Neural cell (in vitro differentiated cells): ENCODE measurements at regions not wholly inside any gene's neighbourhood (a gene's known extent, or its start where the extent isn't known, plus 50 kb on each side); places are given as distances from the start of the nearest gene placed in this dataset.

Experiments used
- H2AFZ ChIP-seq: fragments of 200-600, 300-800 bp; sonication (generic), shearing (Covaris generic); 2 replicates; pipeline ENCODE4 v1.6.0; 2014; ENCODE audit warnings: low read depth, mild to moderate bottlenecking, antibody characterized with exemption, low read length, moderate library complexity
- H3F3A ChIP-seq: fragments of 200-600 bp; shearing (Covaris generic); 2 replicates; pipeline ENCODE4 v1.6.1; 2016; ENCODE audit warnings: mild to moderate bottlenecking, moderate library complexity, mixed read lengths, antibody characterized with exemption, low read length; ENCODE audit not compliant: insufficient read depth, poor library complexity, severe bottlenecking
- H3K27ac ChIP-seq: fragments of 200-600, 300-800 bp; sonication (generic), shearing (Covaris generic); 2 replicates; pipeline ENCODE4 v1.5.1; 2014; ENCODE audit warnings: mild to moderate bottlenecking, low read length, moderate library complexity
- H3K27me3 ChIP-seq: fragments of 300-800, 200-600 bp; sonication (generic), shearing (Covaris generic); 2 replicates; pipeline ENCODE4 v1.6.0; 2014; ENCODE audit warnings: mild to moderate bottlenecking, low read depth, low read length, moderate library complexity; ENCODE audit not compliant: insufficient read depth
- H3K36me3 ChIP-seq: fragments of 300-800, 200-600 bp; sonication (generic), shearing (Covaris generic); 2 replicates; pipeline ENCODE4 v1.5.1; 2014; ENCODE audit warnings: mild to moderate bottlenecking, antibody characterized with exemption, low read length, moderate library complexity; ENCODE audit not compliant: insufficient read depth
- H3K4me2 ChIP-seq: fragments of 300-800, 200-600 bp; sonication (generic), shearing (Covaris generic); 2 replicates; pipeline ENCODE4 v1.6.0; 2014; ENCODE audit warnings: mild to moderate bottlenecking, low read length
- H3K4me3 ChIP-seq: fragments of 300-800, 200-600 bp; sonication (generic), shearing (Covaris generic); 2 replicates; pipeline ENCODE4 v1.5.1; 2014; ENCODE audit warnings: mild to moderate bottlenecking, low read length, moderate library complexity
- H3K79me2 ChIP-seq: fragments of 200-600 bp; shearing (Covaris generic); replicated peaks from 2 replicates; pipeline ENCODE4 v1.6.0; 2014; ENCODE audit warnings: mild to moderate bottlenecking, low read length, moderate library complexity; ENCODE audit not compliant: insufficient read depth
- H3K9ac ChIP-seq: fragments of 300-800, 200-600 bp; sonication (generic), shearing (Covaris generic); 2 replicates; pipeline ENCODE4 v1.6.1; 2016; ENCODE audit warnings: mild to moderate bottlenecking, low read length, mixed read lengths
- H3K9me2 ChIP-seq: fragments of 200-600 bp; shearing (Covaris generic); 2 replicates; pipeline ENCODE4 v1.6.1; 2016; ENCODE audit warnings: mild to moderate bottlenecking, low read length, mixed read lengths; ENCODE audit not compliant: insufficient read depth
- H3K9me3 ChIP-seq: fragments of 200-600, 300-800 bp; sonication (generic), shearing (Covaris generic); 2 replicates; pipeline ENCODE4 v1.6.1; 2016; ENCODE audit warnings: mild to moderate bottlenecking, mixed run types, low read length, moderate library complexity, mixed read lengths
- H4K20me1 ChIP-seq: fragments of 200-600 bp; shearing (Covaris generic); 2 replicates; pipeline ENCODE4 v1.6.1; 2016; ENCODE audit warnings: mild to moderate bottlenecking, mixed run types; ENCODE audit not compliant: insufficient read depth
- EP300 ChIP-seq: fragments of 450-650 bp; conservative IDR thresholded peaks from 2 replicates; pipeline ENCODE4 v1.6.1; 2014; ENCODE audit warnings: antibody characterized with exemption, mild to moderate bottlenecking, moderate library complexity; ENCODE audit not compliant: poor library complexity, severe bottlenecking
- EZH2 ChIP-seq: fragments of 200-600, 300-800 bp; shearing (Covaris generic), sonication (generic); IDR thresholded peaks from 2 replicates; pipeline ENCODE4 v1.6.1; 2014; ENCODE audit warnings: antibody characterized with exemption, low read length, borderline replicate concordance, mild to moderate bottlenecking; ENCODE audit not compliant: insufficient read depth, poor library complexity, severe bottlenecking
- MXI1 ChIP-seq: fragments of 450-650 bp; conservative IDR thresholded peaks from 2 replicates; pipeline ENCODE4 v1.6.1; 2014; ENCODE audit warnings: antibody characterized with exemption, mild to moderate bottlenecking; ENCODE audit not compliant: poor library complexity, severe bottlenecking
- POLR2AphosphoS5 ChIP-seq: IDR thresholded peaks from 2 replicates; pipeline ENCODE4 v1.6.1; 2012
- RAD21 ChIP-seq: fragments of 450-650 bp; conservative IDR thresholded peaks from 2 replicates; pipeline ENCODE4 v1.6.1; 2014; ENCODE audit warnings: antibody characterized with exemption, mild to moderate bottlenecking, moderate library complexity
- SMC3 ChIP-seq: fragments of 450-650 bp; conservative IDR thresholded peaks from 2 replicates; pipeline ENCODE4 v1.6.1; 2014; ENCODE audit warnings: antibody characterized with exemption, mild to moderate bottlenecking, moderate library complexity; ENCODE audit not compliant: poor library complexity
- TAF1 ChIP-seq: IDR thresholded peaks from 2 replicates; pipeline ENCODE4 v1.6.1; 2012; ENCODE audit warnings: low read depth
- TF ChIP-seq, protein P1 (sequence below): IDR thresholded peaks from 2 replicates; pipeline ENCODE4 v1.6.1; 2012; ENCODE audit warnings: borderline replicate concordance
- TF ChIP-seq, protein P2 (sequence below): fragments of 450-650 bp; IDR thresholded peaks from 2 replicates; pipeline ENCODE4 v1.5.1; 2014; ENCODE audit warnings: antibody characterized with exemption, mild to moderate bottlenecking, moderate library complexity; ENCODE audit not compliant: poor library complexity, severe bottlenecking

DNA sequence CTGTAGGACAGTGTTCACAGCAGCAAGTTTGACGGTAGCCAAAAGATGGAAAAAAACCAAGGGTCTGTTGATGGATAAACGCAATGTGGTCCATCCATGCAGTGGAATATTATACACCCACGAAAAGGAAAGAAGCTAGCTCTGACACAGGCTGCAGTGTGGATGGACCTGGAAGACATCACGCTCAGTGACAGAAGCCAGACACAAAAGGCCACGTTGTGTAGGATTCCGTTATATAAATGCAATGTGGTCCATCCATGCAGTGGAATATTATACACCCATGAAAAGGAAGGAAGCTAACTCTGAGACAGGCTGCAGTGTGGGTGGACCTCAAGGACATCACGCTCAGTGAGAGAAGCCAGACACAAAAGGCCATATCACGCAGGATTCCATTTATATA, 105.5 kb upstream of the SHOX start:
- H3K79me2 ChIP-seq = no peaks in the 10 kb centered on the region
- H3K4me2 ChIP-seq = no peak overlapping the region
- H3K27ac ChIP-seq = no peak overlapping the region
- H3K36me3 ChIP-seq = no peaks in the 10 kb centered on the region
- no peak overlapping the region for H3K9ac ChIP-seq
- H3K4me3 ChIP-seq = no peak overlapping the region
- no peaks in the 10 kb centered on the region for H3K27me3 ChIP-seq
- H3K9me2 ChIP-seq = no peaks in the 10 kb centered on the region
- H3K9me3 ChIP-seq = no peaks in the 10 kb centered on the region
- no peaks in the 10 kb centered on the region for H3F3A ChIP-seq
- no peaks in the 10 kb centered on the region for H4K20me1 ChIP-seq
- TF ChIP-seq MXI1 = no peak
- no peak for TF ChIP-seq SMC3
- TF ChIP-seq RAD21 = no peak
- no peak for TF ChIP-seq POLR2AphosphoS5
- no peak for TF ChIP-seq TAF1
- no peak for TF ChIP-seq EZH2
- TF ChIP-seq, protein P1, sequence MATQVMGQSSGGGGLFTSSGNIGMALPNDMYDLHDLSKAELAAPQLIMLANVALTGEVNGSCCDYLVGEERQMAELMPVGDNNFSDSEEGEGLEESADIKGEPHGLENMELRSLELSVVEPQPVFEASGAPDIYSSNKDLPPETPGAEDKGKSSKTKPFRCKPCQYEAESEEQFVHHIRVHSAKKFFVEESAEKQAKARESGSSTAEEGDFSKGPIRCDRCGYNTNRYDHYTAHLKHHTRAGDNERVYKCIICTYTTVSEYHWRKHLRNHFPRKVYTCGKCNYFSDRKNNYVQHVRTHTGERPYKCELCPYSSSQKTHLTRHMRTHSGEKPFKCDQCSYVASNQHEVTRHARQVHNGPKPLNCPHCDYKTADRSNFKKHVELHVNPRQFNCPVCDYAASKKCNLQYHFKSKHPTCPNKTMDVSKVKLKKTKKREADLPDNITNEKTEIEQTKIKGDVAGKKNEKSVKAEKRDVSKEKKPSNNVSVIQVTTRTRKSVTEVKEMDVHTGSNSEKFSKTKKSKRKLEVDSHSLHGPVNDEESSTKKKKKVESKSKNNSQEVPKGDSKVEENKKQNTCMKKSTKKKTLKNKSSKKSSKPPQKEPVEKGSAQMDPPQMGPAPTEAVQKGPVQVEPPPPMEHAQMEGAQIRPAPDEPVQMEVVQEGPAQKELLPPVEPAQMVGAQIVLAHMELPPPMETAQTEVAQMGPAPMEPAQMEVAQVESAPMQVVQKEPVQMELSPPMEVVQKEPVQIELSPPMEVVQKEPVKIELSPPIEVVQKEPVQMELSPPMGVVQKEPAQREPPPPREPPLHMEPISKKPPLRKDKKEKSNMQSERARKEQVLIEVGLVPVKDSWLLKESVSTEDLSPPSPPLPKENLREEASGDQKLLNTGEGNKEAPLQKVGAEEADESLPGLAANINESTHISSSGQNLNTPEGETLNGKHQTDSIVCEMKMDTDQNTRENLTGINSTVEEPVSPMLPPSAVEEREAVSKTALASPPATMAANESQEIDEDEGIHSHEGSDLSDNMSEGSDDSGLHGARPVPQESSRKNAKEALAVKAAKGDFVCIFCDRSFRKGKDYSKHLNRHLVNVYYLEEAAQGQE = no peak
- TF ChIP-seq, protein P2, sequence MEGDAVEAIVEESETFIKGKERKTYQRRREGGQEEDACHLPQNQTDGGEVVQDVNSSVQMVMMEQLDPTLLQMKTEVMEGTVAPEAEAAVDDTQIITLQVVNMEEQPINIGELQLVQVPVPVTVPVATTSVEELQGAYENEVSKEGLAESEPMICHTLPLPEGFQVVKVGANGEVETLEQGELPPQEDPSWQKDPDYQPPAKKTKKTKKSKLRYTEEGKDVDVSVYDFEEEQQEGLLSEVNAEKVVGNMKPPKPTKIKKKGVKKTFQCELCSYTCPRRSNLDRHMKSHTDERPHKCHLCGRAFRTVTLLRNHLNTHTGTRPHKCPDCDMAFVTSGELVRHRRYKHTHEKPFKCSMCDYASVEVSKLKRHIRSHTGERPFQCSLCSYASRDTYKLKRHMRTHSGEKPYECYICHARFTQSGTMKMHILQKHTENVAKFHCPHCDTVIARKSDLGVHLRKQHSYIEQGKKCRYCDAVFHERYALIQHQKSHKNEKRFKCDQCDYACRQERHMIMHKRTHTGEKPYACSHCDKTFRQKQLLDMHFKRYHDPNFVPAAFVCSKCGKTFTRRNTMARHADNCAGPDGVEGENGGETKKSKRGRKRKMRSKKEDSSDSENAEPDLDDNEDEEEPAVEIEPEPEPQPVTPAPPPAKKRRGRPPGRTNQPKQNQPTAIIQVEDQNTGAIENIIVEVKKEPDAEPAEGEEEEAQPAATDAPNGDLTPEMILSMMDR = no peak
- no peak for TF ChIP-seq EP300
- H2AFZ ChIP-seq = no peak overlapping the region

DNA sequence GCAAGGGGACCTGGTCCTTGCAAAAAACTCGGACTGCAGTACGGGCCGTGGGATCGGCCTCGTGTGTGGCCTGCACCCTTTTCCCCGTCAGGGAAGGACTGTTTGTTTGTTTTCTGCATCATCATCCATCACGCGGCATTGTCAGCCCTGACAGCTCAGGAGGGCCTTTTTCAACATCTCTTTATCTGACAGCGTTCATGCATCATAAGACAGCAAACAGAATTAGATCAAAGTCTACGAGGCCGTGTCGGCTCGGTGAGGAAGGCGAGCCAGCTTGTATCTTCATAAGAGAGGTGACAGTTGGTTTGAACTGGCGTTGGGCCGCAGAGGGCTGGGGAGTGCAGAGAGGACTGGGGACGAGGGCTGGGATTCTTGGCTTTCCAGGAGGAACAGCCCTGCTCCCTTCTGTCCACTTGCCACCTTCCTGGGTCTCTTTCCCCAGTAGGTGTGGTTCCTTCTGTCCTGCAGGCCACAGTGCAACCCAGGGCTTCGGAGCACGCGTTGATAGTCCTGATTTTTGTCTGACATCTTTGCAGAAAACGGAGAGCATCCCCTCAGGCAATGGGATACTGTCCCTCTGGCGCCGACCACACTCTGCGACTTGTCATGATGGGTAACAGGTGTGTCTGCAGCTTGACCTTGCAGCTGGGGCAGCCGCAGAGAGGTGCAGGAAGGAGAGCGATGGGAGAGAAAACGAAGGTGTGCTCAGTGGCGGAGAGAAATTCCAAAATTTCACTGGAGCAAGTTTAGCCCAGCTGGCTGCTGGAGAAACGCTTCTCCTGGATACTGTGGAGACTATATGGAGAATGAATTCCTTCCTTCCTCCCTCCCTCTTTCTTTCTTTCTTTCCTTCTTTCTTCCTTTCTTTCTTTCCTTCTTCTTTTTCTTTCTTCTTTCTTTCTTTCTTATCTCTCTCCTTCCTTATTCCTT, 104.0 kb upstream of the SHOX start:
- Histone ChIP-seq H3K4me3 (no peak overlapping the region), H4K20me1 (no peaks in the 10 kb centered on the region), H3K4me2 (no peak overlapping the region), H3K36me3 (no peaks in the 10 kb centered on the region), H3K9me3 (no peaks in the 10 kb centered on the region), H3K27me3 (no peaks in the 10 kb centered on the region), H3F3A (no peaks in the 10 kb centered on the region), H3K9me2 (no peaks in the 10 kb centered on the region), H3K79me2 (no peaks in the 10 kb centered on the region), H2AFZ (no peak overlapping the region), H3K9ac (no peak overlapping the region), H3K27ac (no peak overlapping the region)
- TF ChIP-seq, protein P2 = no peak
- TF ChIP-seq, protein P1 = no peak
- no peak for TF ChIP-seq EZH2
- TF ChIP-seq EP300 = peak; percentile 32
- no peak for TF ChIP-seq RAD21
- TF ChIP-seq POLR2AphosphoS5 = peak; percentile 23
- no peak for TF ChIP-seq TAF1
- TF ChIP-seq MXI1 = no peak
- TF ChIP-seq SMC3 = no peak
